ENCODE measurements at regions not wholly inside any gene's neighbourhood (a gene's known extent, or its start where the extent isn't known, plus 50 kb on each side); places are given as distances from the start of the nearest gene placed in this dataset.

- TF ChIP-seq, protein P1, sequence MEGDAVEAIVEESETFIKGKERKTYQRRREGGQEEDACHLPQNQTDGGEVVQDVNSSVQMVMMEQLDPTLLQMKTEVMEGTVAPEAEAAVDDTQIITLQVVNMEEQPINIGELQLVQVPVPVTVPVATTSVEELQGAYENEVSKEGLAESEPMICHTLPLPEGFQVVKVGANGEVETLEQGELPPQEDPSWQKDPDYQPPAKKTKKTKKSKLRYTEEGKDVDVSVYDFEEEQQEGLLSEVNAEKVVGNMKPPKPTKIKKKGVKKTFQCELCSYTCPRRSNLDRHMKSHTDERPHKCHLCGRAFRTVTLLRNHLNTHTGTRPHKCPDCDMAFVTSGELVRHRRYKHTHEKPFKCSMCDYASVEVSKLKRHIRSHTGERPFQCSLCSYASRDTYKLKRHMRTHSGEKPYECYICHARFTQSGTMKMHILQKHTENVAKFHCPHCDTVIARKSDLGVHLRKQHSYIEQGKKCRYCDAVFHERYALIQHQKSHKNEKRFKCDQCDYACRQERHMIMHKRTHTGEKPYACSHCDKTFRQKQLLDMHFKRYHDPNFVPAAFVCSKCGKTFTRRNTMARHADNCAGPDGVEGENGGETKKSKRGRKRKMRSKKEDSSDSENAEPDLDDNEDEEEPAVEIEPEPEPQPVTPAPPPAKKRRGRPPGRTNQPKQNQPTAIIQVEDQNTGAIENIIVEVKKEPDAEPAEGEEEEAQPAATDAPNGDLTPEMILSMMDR (IDR thresholded peaks at IDR 0.05): no peak
- TF ChIP-seq EZH2 (IDR thresholded peaks at IDR 0.05): no peak
Measured at GRCh38 chr4:156523492-156523891, 448.1 kb downstream of the PDGFC start.

Data from neural progenitor cell (in vitro differentiated cells).